HG03575 (cell line): ENCODE measurements at regions not wholly inside any gene's neighbourhood (a gene's known extent, or its start where the extent isn't known, plus 50 kb on each side); places are given as distances from the start of the nearest gene placed in this dataset.
"Not testable (repeated sequence)": the region's sequence is repeated elsewhere in the genome, so short reads cannot be mapped to it uniquely, and the experiment has no call there.

Experiments used
- ATAC-seq: cut with Tn5 transposase; IDR thresholded peaks from one replicate; pipeline ENCODE4 v1.9.1; 2021; ENCODE audit not compliant: unreplicated experiment, insufficient number of reproducible peaks, low FRiP score; ENCODE audit errors: extremely low read depth

- no peak for ATAC-seq
Measured at GRCh38 chr10:28354511-28354910, 51.6 kb upstream of the MPP7 start.

GRCh38 chr10:28355376-28355775 lies 52.5 kb upstream of the MPP7 start:
- no peak for ATAC-seq

- no peak for ATAC-seq
Measured at GRCh38 chr10:28359334-28359733, 56.5 kb upstream of the MPP7 start.

- ATAC-seq = no peak
Measured at GRCh38 chr10:28360175-28360574, 57.3 kb upstream of the MPP7 start.

GRCh38 chr10:28363376-28363775 lies 60.5 kb upstream of the MPP7 start:
- no peak for ATAC-seq

DNA sequence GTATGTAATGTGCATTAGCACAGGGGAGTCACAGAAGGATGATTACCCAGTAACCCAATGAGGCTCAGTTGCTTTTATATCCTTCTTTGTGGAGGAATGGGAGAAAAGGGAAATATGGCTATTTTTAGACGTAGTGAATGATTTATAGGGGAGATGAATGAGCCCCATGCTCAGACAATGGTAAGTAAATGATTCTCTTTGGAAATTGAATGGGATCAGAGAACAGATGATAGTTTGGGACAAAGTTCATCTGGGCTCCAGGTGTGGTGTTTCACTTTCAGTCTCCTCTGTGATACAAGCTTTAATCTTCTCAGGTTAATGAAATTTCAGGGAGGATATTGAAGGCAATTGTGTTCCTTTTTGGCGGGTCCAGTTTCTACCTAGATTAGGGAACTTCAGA lies 63.0 kb upstream of the MPP7 start:
- no peak for ATAC-seq

- no peak for ATAC-seq
Measured at GRCh38 chr10:28366994-28367393, 64.1 kb upstream of the MPP7 start.

- no peak for ATAC-seq
Measured at GRCh38 chr10:28367413-28367812, 64.5 kb upstream of the MPP7 start.

- peak; percentile 96 for ATAC-seq
Measured at GRCh38 chr10:28367929-28368484, 65.1 kb upstream of the MPP7 start.

DNA sequence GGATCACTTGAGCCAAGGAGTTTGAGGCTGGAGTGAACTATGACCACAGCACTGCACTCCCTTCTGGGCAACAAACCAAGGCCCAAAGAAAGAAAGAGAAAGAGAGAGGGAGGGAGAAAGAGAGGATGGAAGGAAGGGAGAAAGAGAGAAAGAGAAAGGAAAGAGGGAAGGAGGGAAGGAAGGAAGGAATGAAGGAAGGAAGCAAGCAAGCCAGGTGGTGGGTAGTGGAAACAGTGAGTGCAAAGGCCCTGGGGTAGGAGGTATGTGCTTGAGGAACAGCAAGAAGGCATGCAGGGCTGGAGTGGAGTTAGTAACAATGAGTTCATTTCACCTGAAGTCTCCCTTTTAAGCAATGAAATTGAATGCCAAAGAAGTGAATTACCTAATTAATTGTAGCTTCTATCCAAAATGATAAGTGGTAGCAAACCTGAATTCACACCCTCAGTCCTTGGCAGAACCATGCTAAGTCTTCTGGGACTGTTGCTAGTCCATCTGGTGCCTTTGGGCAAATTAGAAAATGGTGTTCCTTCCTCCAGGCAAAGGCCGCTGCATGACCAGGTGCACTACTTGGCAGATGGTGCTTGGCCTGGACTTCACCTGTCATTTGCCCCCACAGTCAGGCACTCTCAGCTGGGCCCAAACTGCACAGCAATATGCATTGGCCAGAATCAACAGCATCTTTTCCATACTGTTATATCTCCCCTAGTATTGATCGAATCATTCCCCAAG lies 67.4 kb upstream of the MPP7 start:
- ATAC-seq = no peak

DNA sequence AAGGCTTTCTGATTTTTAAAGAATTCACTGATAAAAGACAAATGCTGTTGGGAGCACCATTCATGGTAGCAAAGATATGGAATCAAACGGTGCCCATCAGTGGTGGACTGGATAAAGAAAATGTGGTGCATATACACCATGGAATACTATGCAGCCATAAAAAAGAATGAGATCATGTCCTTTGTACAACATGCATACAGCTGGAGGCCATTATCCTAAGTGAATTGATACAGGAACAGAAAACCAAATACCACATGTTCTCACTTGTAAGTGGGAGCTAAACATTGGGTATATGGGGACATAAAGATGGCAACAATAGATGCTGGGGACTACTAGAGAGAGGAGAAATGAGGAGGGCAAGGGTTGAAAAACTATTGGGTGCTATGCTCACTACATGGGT lies 68.8 kb upstream of the MPP7 start:
- not testable (repeated sequence) for ATAC-seq

GRCh38 chr10:28374036-28374435 lies 71.2 kb upstream of the MPP7 start:
- ATAC-seq = no peak

- ATAC-seq = no peak
Measured at GRCh38 chr10:28375399-28376354, 72.8 kb upstream of the MPP7 start.

DNA sequence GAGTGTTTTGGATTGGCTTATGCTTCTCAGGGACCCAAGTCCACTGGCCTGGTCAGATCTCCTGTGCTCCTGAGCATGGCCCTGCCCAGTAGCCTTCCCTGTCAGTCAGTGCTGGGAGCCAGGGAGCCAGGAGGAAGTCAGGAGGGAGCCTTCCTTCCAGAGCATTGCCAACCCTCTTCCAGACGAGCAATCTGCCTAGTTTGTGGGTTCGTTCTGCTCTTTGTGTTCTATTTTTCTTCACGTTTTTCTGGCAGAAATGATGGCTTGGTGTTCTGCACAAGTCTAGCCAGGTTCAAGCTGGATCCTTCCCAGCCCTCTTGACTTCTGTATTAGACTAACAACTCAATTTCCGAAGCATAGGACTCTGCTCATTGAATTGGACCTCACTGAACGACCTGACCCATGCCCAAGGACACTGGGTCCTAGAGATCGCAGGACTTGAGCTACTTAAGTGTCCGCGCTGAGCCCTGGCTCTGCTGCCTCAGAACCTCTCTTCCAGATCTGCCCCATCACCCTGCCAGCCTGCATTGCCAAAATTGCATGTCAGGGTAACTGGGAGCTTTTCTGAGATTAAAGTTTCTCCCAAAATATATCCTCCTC lies 76.2 kb upstream of the MPP7 start:
- no peak for ATAC-seq

DNA sequence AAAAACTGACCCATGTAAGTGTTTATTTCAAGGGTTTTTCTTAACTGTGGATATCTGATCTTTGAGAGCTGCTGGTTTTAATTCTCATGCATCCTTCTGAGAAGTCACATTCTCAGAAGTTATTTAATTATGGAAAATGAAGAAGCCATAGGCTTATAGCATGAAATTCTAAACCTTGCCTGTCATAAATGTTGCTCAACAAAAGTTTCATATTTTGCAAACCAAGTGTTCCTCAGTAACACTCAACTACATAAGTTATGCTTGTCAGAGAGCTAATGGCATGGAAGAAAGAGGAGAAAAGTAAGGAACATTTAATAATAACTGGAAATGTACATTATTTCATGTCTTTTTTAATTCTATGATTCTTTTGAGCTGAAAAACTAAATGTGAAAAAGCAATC lies 78.6 kb upstream of the MPP7 start:
- ATAC-seq = no peak

DNA sequence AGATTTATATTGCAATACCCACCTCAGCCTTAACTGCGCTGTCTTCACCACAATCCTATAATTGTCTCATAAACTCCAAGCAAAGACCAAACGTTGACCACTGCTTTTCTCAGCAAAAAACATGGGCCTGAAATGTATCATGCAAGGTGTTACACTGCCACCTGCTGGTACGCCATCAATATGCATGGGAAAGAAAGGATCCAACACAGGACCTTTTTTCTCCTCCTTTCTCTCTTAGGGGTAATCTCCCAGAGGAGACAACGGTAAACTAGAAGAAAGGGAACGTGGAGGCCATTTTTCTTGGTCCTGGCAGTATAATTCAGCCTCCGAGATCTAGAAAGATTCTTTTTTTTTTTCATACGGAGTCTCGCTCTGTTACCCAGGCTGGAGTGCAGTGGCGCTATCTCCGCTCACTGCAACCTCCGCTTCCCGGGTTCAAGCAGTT lies 79.1 kb upstream of the MPP7 start:
- peak; percentile 88 for ATAC-seq

DNA sequence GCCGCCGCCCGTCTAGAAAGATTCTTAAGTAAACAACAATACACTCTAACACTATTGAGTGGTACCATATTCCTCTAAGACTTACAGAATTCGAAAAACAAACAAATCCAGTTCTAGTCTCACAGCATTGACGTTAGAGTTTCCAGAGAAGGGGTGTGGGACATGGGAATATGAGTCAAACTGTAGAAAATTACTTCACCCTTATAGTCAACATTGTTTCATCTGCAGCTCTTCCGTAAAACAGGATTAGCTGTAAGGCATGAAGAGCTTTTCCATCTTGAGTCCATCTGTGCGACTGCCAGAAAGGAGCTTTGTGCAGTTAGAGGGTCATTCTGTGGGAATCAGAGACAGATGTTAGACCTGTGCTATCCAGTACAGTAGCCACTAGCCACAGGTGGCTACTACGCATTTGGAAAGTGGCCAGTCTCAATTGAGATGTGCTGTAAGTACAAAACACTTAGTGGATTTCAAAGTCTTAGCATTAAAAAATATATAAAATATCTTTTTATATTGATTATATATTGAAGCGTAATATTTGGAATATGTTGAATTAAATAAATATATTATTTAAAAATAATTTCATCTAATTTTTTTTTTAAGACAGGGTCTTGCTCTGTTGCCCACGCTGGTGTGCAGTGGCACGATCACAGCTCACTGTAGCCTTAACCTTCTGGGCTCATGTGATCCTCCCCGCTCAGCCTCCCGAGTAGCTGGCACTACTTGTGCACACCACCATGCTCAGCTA lies 79.8 kb upstream of the MPP7 start:
- ATAC-seq = no peak

DNA sequence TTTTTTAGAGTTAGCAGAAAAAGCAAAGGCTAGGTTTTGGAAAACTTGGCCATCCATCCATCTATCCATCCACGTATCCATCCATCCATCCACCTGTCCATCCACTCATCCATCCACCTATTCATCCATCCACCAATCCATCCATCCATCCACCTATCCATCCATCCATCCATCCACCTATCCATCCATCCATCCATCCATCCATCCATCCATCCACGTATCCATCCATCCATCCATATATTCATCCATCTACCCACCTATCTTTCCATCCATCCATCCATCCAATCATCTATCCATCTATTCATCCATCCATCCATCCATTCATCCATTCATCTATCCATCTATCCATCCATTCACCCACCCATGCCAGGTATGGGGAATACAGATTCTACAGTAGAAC lies 81.7 kb upstream of the MPP7 start:
- no peak for ATAC-seq
